HuH-7.5 (cell line): ENCODE measurements at regions not wholly inside any gene's neighbourhood (a gene's known extent, or its start where the extent isn't known, plus 50 kb on each side); places are given as distances from the start of the nearest gene placed in this dataset.
"Not testable (repeated sequence)": the region's sequence is repeated elsewhere in the genome, so short reads cannot be mapped to it uniquely, and the experiment has no call there.

Experiments used
- DNase-seq: peaks from one replicate; pipeline ENCODE4 v3.0.0; 2011; ENCODE audit warnings: low spot score

DNA sequence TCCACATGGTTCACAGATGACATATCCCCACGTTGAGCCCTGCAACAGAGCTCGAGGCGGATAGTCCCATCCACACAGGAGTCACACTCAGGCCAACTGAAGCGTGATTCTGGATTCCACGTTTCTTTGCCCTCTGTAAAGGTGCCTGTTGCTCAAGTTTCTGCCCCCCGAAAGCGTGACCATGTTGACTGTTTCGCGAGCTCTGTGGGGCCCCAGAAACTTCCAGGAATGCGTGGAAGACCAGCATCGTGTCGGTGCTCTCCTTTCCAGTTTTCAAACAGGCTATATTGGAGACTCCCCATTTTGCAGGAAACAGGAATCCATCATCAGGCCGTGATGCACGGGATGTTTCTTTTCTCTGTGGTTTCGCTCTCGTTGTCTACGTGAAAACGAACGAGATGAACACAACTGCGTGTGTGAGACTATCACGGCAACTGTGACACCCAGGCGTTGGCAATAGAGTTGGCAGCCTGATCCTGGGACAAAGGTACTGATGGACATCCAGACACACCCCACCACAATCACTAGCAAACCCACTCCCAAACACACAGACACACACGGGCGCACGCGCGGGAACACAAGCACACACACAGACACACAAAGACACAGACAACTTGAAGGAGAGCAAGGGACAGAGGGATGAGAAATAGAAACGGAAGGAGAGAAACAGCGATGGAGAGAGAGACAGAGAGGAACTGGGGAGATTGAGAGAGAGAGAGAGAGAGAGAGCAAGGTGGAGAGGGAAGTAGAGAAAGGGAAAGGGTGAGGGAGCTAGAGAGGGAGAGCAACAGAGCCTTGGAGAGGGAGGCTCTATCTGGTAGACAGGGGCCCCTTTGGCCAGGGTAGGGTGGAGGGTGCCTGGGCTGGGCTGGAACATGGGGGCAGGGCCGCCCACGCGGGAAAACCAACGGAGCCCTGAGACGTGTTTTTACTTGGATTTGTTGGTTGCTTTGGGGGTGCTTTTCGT lies 1609.3 kb downstream of the SPATA31A7 start:
- not testable (repeated sequence) for DNase-seq

DNA sequence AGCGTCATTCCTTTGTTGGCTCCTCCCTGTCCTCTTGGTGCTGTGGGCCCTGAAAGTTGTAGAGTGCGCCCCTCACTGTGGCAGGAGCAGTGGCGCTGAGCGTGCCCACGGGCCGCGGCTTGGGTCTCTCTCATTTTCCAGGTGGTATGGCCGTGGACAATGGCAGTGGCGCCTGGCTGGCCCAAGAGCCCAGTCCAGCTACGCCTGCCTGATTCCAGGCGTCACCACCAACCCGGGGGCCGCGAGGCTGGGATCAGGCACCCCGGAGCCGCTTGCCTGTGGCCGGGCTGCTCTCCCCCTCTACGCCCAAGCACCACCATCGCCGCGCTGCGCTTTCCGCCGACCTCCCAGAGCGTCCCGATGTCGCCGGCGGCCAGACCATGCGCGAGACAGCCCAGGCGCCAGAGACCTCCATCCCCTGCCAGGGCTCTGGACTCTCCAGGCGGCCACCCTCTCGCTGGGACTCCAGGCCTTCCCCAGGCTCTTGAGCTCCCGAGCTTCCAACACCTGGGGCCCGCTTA lies 1610.1 kb downstream of the SPATA31A7 start:
- DNase-seq: not testable (repeated sequence)

DNA sequence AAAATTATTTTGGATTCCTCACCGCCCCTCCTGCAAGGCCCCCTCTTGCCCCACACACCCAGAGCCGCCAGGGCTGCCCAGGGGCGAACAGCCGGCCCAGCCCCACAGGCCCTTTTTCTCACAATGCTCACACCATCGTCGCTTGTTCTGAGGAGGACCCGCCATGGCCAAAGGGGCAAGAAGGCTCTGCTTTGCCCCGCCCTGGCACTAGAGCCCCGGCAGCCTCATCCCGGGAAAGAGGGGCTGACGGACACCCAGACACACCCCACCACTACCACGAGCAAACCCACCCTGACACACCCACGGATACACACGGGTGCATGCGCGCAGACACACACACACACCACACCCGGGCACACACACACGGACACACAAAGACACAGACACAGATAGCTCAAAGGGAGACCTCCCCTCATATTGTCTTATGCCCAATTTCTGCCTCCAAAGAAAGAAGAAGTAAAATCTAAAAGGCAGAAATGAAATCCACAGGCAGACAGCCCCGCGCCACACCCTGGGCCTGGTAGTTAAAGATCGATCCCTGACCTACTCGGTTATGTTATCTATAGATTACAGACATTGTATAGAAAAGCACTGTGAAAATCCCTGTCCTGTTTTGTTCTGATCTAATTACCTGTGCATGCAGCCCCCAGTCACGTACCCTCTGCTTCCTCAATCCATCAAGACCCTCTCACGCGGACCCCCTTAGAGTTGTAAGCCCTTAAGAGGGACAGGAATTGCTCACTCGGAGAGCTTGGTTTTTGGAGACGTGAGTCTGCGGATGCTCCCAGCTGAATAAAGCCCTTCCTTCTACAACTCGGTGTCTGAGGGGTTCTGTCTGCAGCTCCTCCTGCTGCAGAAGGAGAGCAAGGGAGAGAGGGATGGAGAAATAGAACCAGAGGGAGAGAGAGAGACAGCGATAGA lies 1610.9 kb downstream of the SPATA31A7 start:
- peak; percentile 1 for DNase-seq

GRCh38 chr9:62801372-62801811 lies 1611.6 kb downstream of the SPATA31A7 start:
- DNase-seq: not testable (repeated sequence)

- peak; percentile 47 for DNase-seq
Measured at GRCh38 chr9:62801961-62802718, 1612.3 kb downstream of the SPATA31A7 start.

DNA sequence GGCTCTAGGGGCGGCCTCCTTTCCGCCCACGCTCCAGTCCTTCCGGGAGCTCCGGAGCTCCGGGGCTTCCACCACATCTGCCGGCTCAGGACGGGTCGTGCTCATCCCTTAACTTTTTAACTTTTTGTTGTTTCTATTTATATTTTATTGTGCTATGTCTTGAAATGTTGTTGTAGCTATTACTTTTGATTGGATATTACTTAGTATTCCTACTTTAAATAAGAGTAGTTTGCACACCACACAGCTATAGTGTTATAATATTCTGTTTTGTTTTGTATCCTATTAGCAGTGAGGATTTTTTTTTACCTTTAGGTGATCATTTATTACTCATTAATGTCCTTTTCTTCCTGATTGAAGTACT lies 1612.9 kb downstream of the SPATA31A7 start:
- not testable (repeated sequence) for DNase-seq

DNA sequence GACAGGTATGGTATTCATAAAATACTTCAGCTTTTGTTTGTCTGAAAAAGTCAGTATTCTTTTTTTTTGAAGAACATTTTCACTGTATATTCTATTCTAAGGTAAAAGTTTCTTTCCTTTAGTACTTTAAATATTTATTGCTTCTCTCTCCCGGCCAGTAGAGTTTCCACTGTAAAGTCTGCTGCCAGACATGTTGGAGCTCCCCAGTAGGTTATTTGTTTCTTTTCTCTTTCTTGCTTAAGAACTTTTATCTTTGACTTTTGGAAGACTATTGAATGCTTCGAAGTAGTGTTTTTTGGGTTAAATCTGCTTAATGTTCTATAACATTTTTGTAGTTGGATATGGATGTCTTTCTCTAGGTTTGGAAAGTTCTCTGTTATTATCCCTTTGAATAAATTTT lies 1613.3 kb downstream of the SPATA31A7 start:
- not testable (repeated sequence) for DNase-seq

DNA sequence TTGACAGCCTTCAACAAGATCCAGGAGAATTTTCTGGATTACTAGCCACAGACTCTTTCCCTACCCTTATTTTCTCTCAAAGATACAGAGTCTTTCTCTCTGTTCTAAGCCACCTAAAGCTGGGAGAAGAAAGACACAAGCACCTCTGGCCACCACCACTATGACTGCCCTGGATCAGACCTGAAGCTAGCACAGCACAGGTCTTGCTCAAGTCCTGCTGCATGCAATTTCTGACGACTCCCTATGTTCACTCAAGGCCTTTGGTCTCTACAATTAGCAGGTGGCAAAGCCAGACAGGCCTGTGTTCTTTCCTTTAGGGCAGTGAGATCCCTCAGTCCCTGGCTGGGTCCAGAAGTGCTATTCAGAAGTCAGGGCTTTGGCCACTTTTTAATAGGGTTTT lies 1614.5 kb downstream of the SPATA31A7 start:
- not testable (repeated sequence) for DNase-seq

DNA sequence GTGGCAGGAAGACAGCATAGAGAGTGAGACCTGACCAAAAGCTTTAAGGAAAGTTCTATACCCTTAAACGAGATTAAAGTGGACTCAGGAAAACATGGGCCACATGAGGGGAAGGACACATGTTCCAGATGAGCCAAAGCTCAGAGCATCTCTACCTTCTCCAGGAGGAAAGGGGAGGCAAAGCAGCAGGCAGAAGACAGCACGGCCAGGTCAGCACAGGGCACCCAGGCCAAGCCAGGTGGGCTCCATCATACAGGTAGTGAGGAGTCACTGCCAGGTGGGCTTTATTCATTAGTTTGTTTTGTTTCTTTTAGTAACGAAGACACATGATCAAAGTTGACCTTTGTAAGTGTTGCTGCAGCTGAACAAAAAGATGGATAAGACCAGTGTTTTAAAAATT lies 1617.6 kb downstream of the SPATA31A7 start:
- not testable (repeated sequence) for DNase-seq

DNA sequence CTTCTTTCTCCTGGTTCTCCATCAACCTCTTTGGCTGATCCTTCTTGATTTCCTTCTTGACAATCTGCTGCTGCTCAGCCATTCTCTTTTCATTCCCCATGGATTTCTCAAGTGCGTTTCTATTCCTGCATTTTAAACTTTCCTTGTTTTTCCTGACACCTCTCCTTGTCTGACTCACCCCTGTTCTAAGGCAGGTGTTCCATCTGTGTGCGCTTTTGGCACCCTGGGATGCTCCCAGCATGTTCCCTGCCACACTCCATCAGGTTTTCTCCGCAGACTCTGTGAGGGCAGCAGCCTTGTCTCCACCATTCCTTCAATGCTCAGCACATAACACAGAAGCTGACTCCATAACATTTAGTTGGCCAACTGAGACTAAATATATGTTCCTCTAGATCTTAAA lies 1618.2 kb downstream of the SPATA31A7 start:
- not testable (repeated sequence) for DNase-seq

DNA sequence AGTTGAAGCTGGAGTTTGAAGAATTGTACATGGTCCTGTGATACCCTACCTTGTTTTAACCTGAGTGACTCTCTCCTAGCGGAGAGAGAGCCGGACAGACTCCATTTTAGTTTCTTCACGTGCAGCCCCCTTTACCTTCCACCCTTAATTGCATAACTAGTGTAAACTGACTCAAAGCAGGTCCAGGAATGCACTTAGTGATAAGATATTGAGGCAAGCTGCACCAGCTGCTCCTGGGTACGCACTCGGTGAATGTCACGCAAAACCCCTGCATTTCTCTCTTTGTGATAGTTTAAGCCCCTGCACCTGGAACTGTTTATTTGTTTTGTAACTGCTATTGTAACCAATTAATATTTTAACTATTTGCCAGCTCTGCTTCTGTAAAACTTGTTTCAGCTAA lies 1620.5 kb downstream of the SPATA31A7 start:
- DNase-seq: not testable (repeated sequence)

DNA sequence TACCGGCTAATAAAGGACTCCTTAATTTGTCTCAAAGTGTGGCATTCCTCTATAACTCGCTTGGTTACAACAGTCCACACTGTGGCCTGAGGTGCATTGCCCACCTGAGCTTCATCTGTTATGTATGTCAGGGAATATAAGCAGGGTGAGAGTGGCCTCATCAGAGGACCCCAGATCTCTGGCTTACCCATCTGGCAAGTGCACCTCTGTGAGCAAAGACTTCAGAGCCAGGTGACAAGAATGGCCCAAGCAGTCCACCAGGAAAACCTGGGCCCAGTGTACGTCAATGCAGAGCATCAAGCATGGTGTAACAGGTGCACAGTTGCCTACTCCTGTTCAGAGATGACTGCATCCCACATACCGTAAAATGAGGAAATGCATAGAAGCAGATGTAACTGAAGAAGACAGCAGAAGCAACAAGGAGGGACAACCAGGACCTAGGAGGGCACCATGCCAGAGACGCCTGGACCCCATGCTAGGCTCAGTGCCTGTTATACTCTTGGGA lies 1621.0 kb downstream of the SPATA31A7 start:
- DNase-seq: not testable (repeated sequence)

GRCh38 chr9:62815436-62815835 lies 1625.6 kb downstream of the SPATA31A7 start:
- DNase-seq: not testable (repeated sequence)

- not testable (repeated sequence) for DNase-seq
Measured at GRCh38 chr9:62816331-62816730, 1626.5 kb downstream of the SPATA31A7 start.

GRCh38 chr9:62817214-62817613 lies 1627.4 kb downstream of the SPATA31A7 start:
- not testable (repeated sequence) for DNase-seq

GRCh38 chr9:62822185-62822584 lies 1632.3 kb downstream of the SPATA31A7 start:
- not testable (repeated sequence) for DNase-seq

DNA sequence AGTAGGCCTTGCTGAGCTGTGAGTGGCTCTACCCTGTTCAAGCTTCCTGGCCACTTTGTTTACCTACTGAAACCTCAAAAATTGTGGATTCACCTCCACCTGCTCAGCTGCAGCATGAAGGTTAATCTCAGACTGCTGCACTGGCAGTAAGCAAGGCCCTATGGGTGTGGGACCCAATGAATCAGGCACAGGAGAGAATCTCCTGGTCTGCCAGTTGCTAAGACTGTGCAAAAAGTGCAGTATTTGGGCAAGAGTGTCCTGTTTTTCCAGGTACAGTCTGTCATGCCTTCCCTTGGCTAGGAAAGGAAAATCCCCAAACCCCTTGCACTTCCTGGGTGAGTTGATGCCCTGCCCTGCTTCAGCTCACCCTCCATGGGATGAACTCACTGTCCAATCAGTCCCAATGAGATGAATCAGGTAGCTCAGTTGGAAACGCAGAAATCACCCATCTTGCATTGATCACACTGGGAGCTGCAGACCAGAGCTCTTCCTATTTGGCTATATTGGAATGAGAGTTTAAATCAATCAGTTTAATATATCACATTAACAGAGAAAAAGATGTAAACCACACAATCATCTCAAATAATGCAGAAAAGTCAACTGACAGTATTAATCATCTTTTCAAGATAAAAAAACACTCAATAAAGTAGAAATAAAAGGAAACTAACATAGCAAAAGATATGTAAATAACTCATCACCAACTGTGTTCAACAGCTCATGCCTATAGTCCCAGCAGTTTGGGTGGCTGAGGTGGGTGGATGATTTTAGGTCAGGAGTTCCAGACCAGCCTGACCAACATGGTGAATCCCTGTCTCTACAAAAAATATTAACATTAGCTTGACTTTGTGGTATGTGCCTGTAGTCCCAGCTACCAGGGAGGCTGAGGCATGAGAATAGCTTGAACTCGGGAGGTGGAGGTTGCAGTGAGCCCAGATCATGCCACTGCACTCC lies 1638.4 kb downstream of the SPATA31A7 start:
- DNase-seq: not testable (repeated sequence)

- DNase-seq: not testable (repeated sequence)
Measured at GRCh38 chr9:62830829-62831459, 1641.1 kb downstream of the SPATA31A7 start.
